Pancreas (tissue), 10 donors: ENCODE measurements at regions not wholly inside any gene's neighbourhood (a gene's known extent, or its start where the extent isn't known, plus 50 kb on each side); places are given as distances from the start of the nearest gene placed in this dataset.
A peak's percentile ranks its signal among the peaks of the same experiment; 100 is the strongest.

Experiments
- ATAC-seq, 4 donors: fragments of 200-7000 bp; cut with Tn5 transposase; one replicate each; pipeline versions ENCODE4 v1.8.0 to v1.9.1; 2020; ENCODE audit warnings: mild to moderate bottlenecking in 4 of 4, moderate library complexity in 4 of 4
- DNase-seq, 6 donors: peaks; one replicate each; pipeline ENCODE4 v3.0.0-alpha.2; 2020
- FAIRE-seq: peaks from 2 replicates; lab custom pipeline; 2012; peaks lifted over from hg19 to GRCh38; lab: Jason Lieb, UNC
- H3K27ac ChIP-seq, 4 donors: fragments of 200-600 bp; sonication (generic); 1 replicate in 3 of 4; 2 replicates in 1 of 4; pipeline versions ENCODE4 v1.5.0 to v1.8.0; 2020
- H3K27me3 ChIP-seq, 4 donors: fragments of 200-600 bp; one replicate each; pipeline ENCODE4 v1.8.0; 2021
- H3K36me3 ChIP-seq, 3 donors: fragments of 200-600 bp; sonication (generic) in 1 of 3; one replicate each; pipeline versions ENCODE4 v1.5.0 to v1.8.0; 2020 to 2021
- H3K4me1 ChIP-seq, 3 donors: fragments of 200-600 bp; one replicate each; pipeline ENCODE4 v1.8.0; 2021
- H3K4me3 ChIP-seq, 4 donors: fragments of 200-600 bp; sonication (generic) in 2 of 4; one replicate each; pipeline versions ENCODE4 v1.5.0 to v1.8.0; 2020 to 2021
- H3K9me3 ChIP-seq, 4 donors: fragments of 200-600 bp; one replicate each; pipeline ENCODE4 v1.8.0; 2021
- WGBS, 2 donors: extraction: QIAGEN DNeasy Blood & Tissue Kit; methylation state at CpG; one replicate each; pipeline ENCODE4 v1.1.7; 2013; 5-methylcytosine and 5-hydroxymethylcytosine counted together
- intact Hi-C, 3 donors: fragments of 100-400 bp; cut with DNase I; formaldehyde crosslinking; loops; one replicate each; pipeline versions ENCODE4 v1.11.1 to v1.14.2; 2022
- TF ChIP-seq, protein P1 (sequence below), 4 donors: fragments of 200-600 bp; sonication (generic) in 3 of 4; IDR thresholded peaks; one replicate each; pipeline versions ENCODE4 v1.5.0 to v1.8.0; 2021; ENCODE audit warnings: antibody characterized with exemption in 4 of 4
- donor health status: healthy with polysubstance abuse.
- donor health status: DM: no; HTN: no; CAD: no; lungs with moderate emphysema.
- donor health status: DM: no; HTN: no; CAD: no.
- donor health status: control.
- donor health status: control.
- donor health status: Bipolar disorder and iron deficiency.
- donor health status: DM: yes; HTN: yes; CAD: no.
- donor health status: DM: no; HTN: no; CAD: no.
- donor health status: DM: no; HTN: no; CAD: no.
- donor health status: DM: yes; HTN: yes; CAD: no.

DNA sequence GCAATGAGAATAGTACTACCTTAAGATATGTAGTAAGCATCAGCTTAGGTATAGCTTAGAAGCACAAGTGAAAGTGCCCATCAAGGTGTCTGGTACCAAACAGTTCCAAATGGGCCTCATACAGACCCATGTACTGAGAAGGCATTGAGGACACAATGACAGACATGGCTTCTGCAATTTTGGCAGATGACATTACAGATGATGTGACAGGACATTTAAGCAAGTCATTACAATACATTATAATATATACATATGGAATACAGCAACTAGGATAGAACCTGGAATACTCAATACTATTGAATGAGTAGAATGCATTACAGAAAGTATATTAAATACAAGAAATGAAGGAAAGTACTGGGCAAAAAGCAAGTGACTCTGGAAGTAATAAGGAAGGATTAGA, 256.4 kb downstream of the GXYLT1 start:
- H3K27me3 ChIP-seq = no peaks in the 10 kb centered on the region
- H3K4me3 ChIP-seq = no peak overlapping the region
- no peak overlapping the region for H3K27ac ChIP-seq
- no peaks in the 10 kb centered on the region for H3K36me3 ChIP-seq
- TF ChIP-seq, protein P1, sequence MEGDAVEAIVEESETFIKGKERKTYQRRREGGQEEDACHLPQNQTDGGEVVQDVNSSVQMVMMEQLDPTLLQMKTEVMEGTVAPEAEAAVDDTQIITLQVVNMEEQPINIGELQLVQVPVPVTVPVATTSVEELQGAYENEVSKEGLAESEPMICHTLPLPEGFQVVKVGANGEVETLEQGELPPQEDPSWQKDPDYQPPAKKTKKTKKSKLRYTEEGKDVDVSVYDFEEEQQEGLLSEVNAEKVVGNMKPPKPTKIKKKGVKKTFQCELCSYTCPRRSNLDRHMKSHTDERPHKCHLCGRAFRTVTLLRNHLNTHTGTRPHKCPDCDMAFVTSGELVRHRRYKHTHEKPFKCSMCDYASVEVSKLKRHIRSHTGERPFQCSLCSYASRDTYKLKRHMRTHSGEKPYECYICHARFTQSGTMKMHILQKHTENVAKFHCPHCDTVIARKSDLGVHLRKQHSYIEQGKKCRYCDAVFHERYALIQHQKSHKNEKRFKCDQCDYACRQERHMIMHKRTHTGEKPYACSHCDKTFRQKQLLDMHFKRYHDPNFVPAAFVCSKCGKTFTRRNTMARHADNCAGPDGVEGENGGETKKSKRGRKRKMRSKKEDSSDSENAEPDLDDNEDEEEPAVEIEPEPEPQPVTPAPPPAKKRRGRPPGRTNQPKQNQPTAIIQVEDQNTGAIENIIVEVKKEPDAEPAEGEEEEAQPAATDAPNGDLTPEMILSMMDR (IDR thresholded peaks at IDR 0.05) = no peak
- no peak for FAIRE-seq
- no peak for ATAC-seq
- H3K4me1 ChIP-seq = no peaks in the 10 kb centered on the region
- no peaks in the 10 kb centered on the region for H3K9me3 ChIP-seq
- intact Hi-C loops = no loop called here
- DNase-seq = no peak

DNA sequence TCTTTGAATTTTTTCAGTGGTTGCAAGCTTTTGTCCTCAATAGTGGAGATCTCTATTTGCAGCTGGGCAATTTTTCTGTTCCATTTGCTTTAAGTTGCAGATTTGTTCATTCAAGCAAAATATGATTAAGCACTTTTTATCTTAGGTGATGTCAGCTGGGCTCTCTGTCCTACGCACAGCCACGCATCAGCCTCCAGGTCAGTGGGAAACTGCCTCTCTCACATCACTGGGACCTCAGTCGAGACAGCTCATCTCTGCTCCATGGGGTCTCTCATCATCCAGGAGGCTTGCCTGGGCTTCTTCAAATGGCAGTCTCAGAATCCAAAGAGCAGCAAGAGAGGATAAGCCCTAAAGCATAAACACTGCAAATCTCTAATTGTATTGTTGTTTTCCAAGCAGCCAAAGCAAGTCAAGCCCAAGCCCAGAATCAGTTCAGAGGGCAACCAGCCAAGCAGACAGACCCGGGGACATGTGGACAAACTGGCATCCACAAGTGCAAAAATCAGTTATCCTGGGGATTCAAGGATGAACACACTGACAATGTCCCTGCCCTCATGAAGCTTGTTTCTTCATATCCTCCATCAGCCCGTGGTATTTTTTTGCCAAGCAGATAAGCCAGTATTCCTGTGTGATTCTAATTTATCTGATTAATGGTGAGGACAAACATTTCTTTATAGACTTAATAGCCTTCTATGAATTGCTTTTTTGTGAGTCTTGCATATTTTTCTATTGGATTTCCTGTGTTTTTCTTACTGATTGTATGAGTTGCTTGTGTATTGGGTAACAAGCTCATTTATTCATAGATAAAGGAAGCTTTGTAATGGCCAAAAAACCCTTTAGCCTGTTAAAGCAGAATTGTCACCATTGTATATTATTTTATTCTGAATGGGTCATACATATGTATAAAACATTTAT, 262.5 kb downstream of the GXYLT1 start:
- WGBS, 2 donors = 46 to 63% methylated on average over 5 of the region's 5 CpGs
- H3K27ac ChIP-seq = no peak overlapping the region
- ATAC-seq (peak in 1 of 4 donors; percentile 20), FAIRE-seq (no peak), DNase-seq (no peak)
- H3K36me3 ChIP-seq = no peaks in the 10 kb centered on the region
- TF ChIP-seq, protein P1 (IDR thresholded peaks at IDR 0.05) = no peak
- intact Hi-C loops = no loop called here
- H3K27me3 ChIP-seq = no peaks in the 10 kb centered on the region
- no peak overlapping the region for H3K4me3 ChIP-seq
- no peaks in the 10 kb centered on the region for H3K9me3 ChIP-seq
- no peaks in the 10 kb centered on the region for H3K4me1 ChIP-seq

DNA sequence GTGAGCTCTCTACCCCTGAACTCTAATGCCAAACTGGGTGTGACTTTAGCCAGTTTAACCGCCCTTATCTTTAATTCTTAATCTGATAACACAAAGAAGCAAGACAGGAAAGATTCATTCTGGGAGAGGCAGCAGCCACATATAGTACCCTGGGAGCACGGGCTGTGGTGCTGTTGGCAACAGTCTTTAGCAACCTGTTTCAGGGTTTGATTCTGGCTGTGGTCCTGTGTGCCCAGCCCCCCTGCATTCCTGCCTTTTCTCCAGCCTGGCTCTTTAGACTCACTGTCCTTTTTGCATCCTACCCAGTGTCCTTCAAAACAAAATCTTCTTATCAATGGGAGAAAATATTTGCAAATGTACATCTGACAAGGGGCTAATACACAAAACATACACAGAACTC, 275.2 kb downstream of the GXYLT1 start:
- H3K27me3 ChIP-seq = no peaks in the 10 kb centered on the region

DNA sequence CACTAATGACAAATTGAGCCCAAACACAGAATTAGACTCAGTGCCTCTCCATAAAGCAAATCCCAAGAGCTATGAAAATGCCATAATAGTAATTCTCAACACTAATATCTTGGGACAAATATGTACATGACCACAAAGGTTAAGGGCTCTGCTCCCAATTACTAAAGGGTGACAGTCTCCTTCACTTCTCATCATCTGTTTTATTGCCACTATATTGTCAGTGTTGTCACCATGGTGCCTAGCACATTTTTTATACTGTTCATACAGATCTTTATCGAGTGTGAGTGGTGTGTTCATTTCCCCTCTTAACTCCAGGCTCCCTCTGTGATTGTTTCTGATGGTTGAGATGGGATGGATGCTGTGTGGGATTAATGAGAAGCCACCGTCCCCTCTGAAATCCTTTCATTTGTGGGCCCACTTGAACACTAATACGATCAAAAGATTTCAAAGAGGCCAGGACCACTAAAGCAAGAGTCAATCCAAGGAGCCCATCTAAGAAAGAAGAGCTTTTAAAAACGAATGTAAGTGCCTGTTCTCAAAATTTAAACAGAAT, 277.7 kb downstream of the GXYLT1 start:
- no peak for FAIRE-seq
- H3K27me3 ChIP-seq = no peaks in the 10 kb centered on the region
- no peak overlapping the region for H3K4me3 ChIP-seq
- no peaks in the 10 kb centered on the region for H3K9me3 ChIP-seq
- TF ChIP-seq, protein P1 (IDR thresholded peaks at IDR 0.05) = no peak
- intact Hi-C loops = no loop called here
- ATAC-seq = no peak
- H3K4me1 ChIP-seq = no peaks in the 10 kb centered on the region
- no peak for DNase-seq
- H3K36me3 ChIP-seq = no peaks in the 10 kb centered on the region
- WGBS, 2 donors = 46 to 62% methylated on average over 4 of the region's 4 CpGs
- H3K27ac ChIP-seq = no peak overlapping the region

More for the DNA sequence above, 275.2 kb downstream of the GXYLT1 start:
- H3K4me1 ChIP-seq = no peaks in the 10 kb centered on the region
- ATAC-seq (no peak), FAIRE-seq (no peak), DNase-seq (no peak)
- H3K27ac ChIP-seq = no peak overlapping the region
- H3K36me3 ChIP-seq = no peaks in the 10 kb centered on the region
- intact Hi-C loops = no loop called here
- H3K4me3 ChIP-seq = no peak overlapping the region
- no peaks in the 10 kb centered on the region for H3K9me3 ChIP-seq
- 26% methylated on average over 2 of the region's 2 CpGs for WGBS, 2 donors
- TF ChIP-seq, protein P1 (IDR thresholded peaks at IDR 0.05) = no peak

DNA sequence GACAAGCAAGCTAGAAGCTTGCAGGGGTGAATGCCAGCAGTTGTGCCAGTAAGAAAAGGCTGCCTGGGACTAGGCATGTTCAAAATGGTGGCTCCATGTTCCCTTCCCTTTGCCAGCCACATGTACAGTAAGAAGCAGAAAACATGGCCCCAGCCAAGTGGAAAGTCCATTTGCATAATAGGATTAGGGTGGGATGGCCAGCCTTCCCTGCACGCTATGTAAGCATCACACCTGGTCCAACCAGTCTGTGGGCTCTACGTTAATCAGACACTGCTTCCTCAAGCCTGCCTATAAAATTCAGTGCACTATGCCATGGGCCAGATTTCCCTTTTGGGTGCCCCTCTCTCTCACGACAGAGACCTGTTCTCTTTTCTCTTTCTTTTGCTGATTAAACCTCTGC, 288.4 kb downstream of the GXYLT1 start:
- no peak overlapping the region for H3K4me3 ChIP-seq
- WGBS, 2 donors = 41 to 47% methylated on average over 3 of the region's 3 CpGs
- ATAC-seq (no peak), DNase-seq (no peak), FAIRE-seq (no peak)
- no peaks in the 10 kb centered on the region for H3K9me3 ChIP-seq
- no peaks in the 10 kb centered on the region for H3K36me3 ChIP-seq
- TF ChIP-seq, protein P1 (IDR thresholded peaks at IDR 0.05) = no peak
- H3K4me1 ChIP-seq = no peaks in the 10 kb centered on the region
- no peak overlapping the region for H3K27ac ChIP-seq
- intact Hi-C loops = no loop called here
- H3K27me3 ChIP-seq = no peaks in the 10 kb centered on the region
